Left ventricle myocardium inferior (tissue), 1 donor: ENCODE measurements at regions not wholly inside any gene's neighbourhood (a gene's known extent, or its start where the extent isn't known, plus 50 kb on each side); places are given as distances from the start of the nearest gene placed in this dataset.

Experiments
- DNase-seq: peaks from one replicate; pipeline ENCODE4 v3.0.0-alpha.2; 2020
- H3K27ac ChIP-seq: fragments of 200-600 bp; replicated peaks from 2 replicates; pipeline ENCODE4 v1.8.0; 2021
- H3K27me3 ChIP-seq: fragments of 200-600 bp; 2 replicates; pipeline ENCODE4 v1.8.0; 2021; ENCODE audit warnings: low read depth
- H3K36me3 ChIP-seq: fragments of 200-600 bp; 2 replicates; pipeline ENCODE4 v1.8.0; 2021
- H3K4me1 ChIP-seq: fragments of 200-600 bp; 2 replicates; pipeline ENCODE4 v1.8.0; 2021
- H3K4me3 ChIP-seq: fragments of 200-600 bp; 2 replicates; pipeline ENCODE4 v1.8.0; 2021; ENCODE audit warnings: mild to moderate bottlenecking, moderate library complexity
- H3K9me3 ChIP-seq: fragments of 200-600 bp; replicated peaks from 2 replicates; pipeline ENCODE4 v1.8.0; 2021
- CTCF ChIP-seq: fragments of 200-600 bp; IDR thresholded peaks from 2 replicates; pipeline ENCODE4 v1.8.0; 2021; ENCODE audit warnings: antibody characterized with exemption, mild to moderate bottlenecking, borderline replicate concordance
- intact Hi-C: fragments of 100-400 bp; cut with micrococcal nuclease; formaldehyde crosslinking; loops from one replicate; pipeline ENCODE4 v1.11.0; 2022
- donor health status: DM: no; HTN: yes; CAD: no; lungs with severe emphysema.

- peak overlapping the region; percentile 79 for H3K27ac ChIP-seq
- intact Hi-C loops, result no loop called here
- H3K27me3 ChIP-seq, result peaks cover 8% of the 10 kb centered on the region
- peaks cover 3% of the 10 kb centered on the region for H3K9me3 ChIP-seq
- no peak overlapping the region for H3K4me3 ChIP-seq
- H3K4me1 ChIP-seq, result peaks cover 27% of the 10 kb centered on the region
- no peaks in the 10 kb centered on the region for H3K36me3 ChIP-seq
- TF ChIP-seq CTCF, result no peak
- DNase-seq, result peak; percentile 42
Observed at GRCh38 chr3:13262493-13263211, 157.5 kb downstream of the NUP210 start.

- Histone ChIP-seq H3K9me3 (peaks cover 3% of the 10 kb centered on the region), H3K36me3 (no peaks in the 10 kb centered on the region), H3K27ac (peak overlapping the region; percentile 76), H3K4me1 (peaks cover 27% of the 10 kb centered on the region), H3K4me3 (no peak overlapping the region), H3K27me3 (peaks cover 10% of the 10 kb centered on the region)
- TF ChIP-seq CTCF, result no peak
- no peak for DNase-seq
- intact Hi-C loops, result no loop called here
Observed at GRCh38 chr3:13261892-13262291, 158.2 kb downstream of the NUP210 start.

- H3K36me3 ChIP-seq, result no peaks in the 10 kb centered on the region
- H3K27me3 ChIP-seq, result peaks cover 15% of the 10 kb centered on the region
- no peak for DNase-seq
- intact Hi-C loops, result no loop called here
- peaks cover 3% of the 10 kb centered on the region for H3K9me3 ChIP-seq
- peak overlapping the region; percentile 76 for H3K27ac ChIP-seq
- TF ChIP-seq CTCF, result no peak
- H3K4me1 ChIP-seq, result peaks cover 27% of the 10 kb centered on the region
- no peak overlapping the region for H3K4me3 ChIP-seq
Observed at GRCh38 chr3:13261104-13261830, 158.9 kb downstream of the NUP210 start.

GRCh38 chr3:13260259-13261103 is 159.6 kb downstream of the NUP210 start:
- H3K27me3 ChIP-seq, result peaks cover 13% of the 10 kb centered on the region
- no peak overlapping the region for H3K4me3 ChIP-seq
- no peak for TF ChIP-seq CTCF
- H3K9me3 ChIP-seq, result peaks cover 2% of the 10 kb centered on the region
- no peak overlapping the region for H3K27ac ChIP-seq
- intact Hi-C loops, result no loop called here
- H3K36me3 ChIP-seq, result no peaks in the 10 kb centered on the region
- DNase-seq, result no peak
- H3K4me1 ChIP-seq, result peaks cover 27% of the 10 kb centered on the region

- H3K4me1 ChIP-seq, result peaks cover 27% of the 10 kb centered on the region
- H3K27ac ChIP-seq, result no peak overlapping the region
- no peak for DNase-seq
- peaks cover 7% of the 10 kb centered on the region for H3K27me3 ChIP-seq
- H3K36me3 ChIP-seq, result no peaks in the 10 kb centered on the region
- H3K4me3 ChIP-seq, result no peak overlapping the region
- H3K9me3 ChIP-seq, result no peaks in the 10 kb centered on the region
- no peak for TF ChIP-seq CTCF
- intact Hi-C loops, result no loop called here
Observed at GRCh38 chr3:13259831-13260230, 160.3 kb downstream of the NUP210 start.
